Adipocyte (in vitro differentiated cells): ENCODE measurements at regions not wholly inside any gene's neighbourhood (a gene's known extent, or its start where the extent isn't known, plus 50 kb on each side); places are given as distances from the start of the nearest gene placed in this dataset.
"Not testable (repeated sequence)": the region's sequence is repeated elsewhere in the genome, so short reads cannot be mapped to it uniquely, and the experiment has no call there.

Experiments
- DNase-seq: peaks from one replicate; pipeline ENCODE4 v3.0.0-alpha.2; 2015; ENCODE audit warnings: low read depth
- H3K27me3 ChIP-seq: replicated peaks from 2 replicates; pipeline ENCODE4 v1.7.0; 2013; ENCODE audit warnings: mild to moderate bottlenecking, low read length, moderate library complexity; ENCODE audit not compliant: control insufficient read depth, insufficient read depth
- H3K36me3 ChIP-seq: 2 replicates; pipeline ENCODE4 v1.7.0; 2013; ENCODE audit warnings: low read length, mild to moderate bottlenecking, moderate library complexity; ENCODE audit not compliant: control insufficient read depth, insufficient read depth, severe bottlenecking
- H3K4me1 ChIP-seq: 2 replicates; pipeline ENCODE4 v1.7.0; 2013; ENCODE audit warnings: mild to moderate bottlenecking, low read length, moderate library complexity; ENCODE audit not compliant: control insufficient read depth, insufficient read depth
- H3K4me3 ChIP-seq: 2 replicates; pipeline ENCODE4 v1.7.0; 2013; ENCODE audit warnings: mild to moderate bottlenecking, low read length, moderate library complexity
- H3K9ac ChIP-seq: 2 replicates; pipeline ENCODE4 v1.7.0; 2013; ENCODE audit warnings: mild to moderate bottlenecking, low read length, moderate library complexity
- H3K9me3 ChIP-seq: 2 replicates; pipeline ENCODE4 v1.7.0; 2013; ENCODE audit warnings: mild to moderate bottlenecking, low read length, moderate library complexity; ENCODE audit not compliant: control insufficient read depth

DNA sequence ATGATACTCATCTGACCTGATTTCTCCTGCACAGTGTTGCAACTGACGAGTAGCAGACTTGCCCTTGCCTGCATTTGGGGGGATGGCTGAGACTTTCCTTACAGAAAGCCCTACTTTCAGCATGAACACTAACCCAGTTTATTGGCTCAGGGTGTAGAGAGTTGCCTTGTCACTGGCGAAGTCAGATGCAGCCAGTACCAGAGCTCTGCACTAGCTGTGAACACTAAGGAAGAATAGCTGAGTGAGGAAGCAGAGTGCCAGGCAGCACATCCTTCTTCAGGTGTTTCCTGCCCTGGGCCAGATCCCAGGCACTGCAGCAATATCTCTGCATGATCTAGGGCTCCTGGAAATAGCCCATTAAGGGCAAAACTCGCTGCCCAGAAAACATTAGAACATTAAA is 154.0 kb upstream of the SYNPR start:
- no peak for DNase-seq
- Histone ChIP-seq H3K9me3 (no peaks in the 10 kb centered on the region), H3K27me3 (peaks cover 3% of the 10 kb centered on the region), H3K4me1 (no peaks in the 10 kb centered on the region), H3K4me3 (no peak overlapping the region), H3K9ac (no peak overlapping the region), H3K36me3 (no peaks in the 10 kb centered on the region)

DNA sequence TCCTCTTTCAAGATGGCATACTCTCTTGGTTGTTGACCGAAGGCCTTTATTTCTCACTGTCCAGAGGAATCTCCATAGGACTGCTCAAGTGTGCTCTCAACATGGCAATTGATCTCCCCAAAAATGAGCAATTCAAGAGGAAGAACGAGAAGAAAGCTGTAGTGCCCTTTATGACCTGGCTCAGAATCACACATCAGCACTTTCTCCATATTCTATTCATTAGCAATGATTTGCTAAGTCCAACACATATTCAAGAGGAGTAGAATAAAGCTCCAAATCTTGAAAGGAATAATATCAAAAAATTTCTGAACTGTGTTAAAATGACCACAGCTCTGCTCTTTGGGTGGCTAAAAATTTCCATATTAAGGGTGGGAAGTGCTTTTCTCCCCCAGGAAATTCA is 151.6 kb upstream of the SYNPR start:
- no peaks in the 10 kb centered on the region for H3K4me1 ChIP-seq
- H3K4me3 ChIP-seq, result no peak overlapping the region
- H3K9ac ChIP-seq, result no peak overlapping the region
- H3K36me3 ChIP-seq, result no peaks in the 10 kb centered on the region
- H3K9me3 ChIP-seq, result no peaks in the 10 kb centered on the region
- DNase-seq, result no peak
- peaks cover 3% of the 10 kb centered on the region for H3K27me3 ChIP-seq

DNA sequence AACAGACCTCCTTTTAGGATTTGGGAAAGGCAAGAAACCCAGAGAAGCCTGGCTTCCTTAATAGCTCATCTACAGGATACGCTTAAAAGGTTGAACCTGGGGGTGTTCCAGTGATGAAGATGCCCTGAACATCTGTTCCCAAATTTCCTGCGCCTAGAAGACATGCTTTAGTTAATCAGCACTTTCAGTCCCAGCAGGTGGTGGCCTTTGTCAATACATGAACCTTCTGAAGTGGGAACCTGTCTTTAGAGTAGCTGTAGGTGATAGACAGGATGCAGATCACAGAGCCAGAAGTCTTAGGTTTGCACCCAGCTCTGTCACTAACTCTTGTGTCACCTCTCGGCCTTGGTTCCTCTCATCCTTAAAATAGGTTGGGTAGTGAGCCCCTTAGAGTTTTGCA is 149.7 kb upstream of the SYNPR start:
- Histone ChIP-seq H3K4me1 (no peaks in the 10 kb centered on the region), H3K9me3 (no peaks in the 10 kb centered on the region), H3K27me3 (no peaks in the 10 kb centered on the region), H3K36me3 (no peaks in the 10 kb centered on the region), H3K4me3 (no peak overlapping the region), H3K9ac (no peak overlapping the region)
- DNase-seq, result no peak

DNA sequence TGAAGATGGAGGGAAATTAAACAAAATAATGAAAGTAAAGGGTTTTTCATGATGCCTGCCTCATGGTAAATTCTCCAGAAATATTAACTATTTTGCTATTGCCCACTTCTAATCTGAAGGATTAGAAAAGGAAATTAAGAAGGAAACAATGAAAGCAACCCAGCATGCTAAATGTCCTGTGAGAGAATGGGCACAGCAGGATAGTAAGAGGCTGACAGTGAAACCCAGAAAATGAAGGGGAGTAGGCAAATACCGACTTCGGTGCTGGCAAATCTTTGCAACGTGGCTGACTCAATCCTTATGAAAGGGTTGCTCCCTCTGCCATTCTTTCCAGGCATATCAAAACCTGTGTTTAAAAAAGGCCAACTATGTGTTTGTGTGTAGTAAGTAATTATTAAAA is 147.5 kb upstream of the SYNPR start:
- H3K9ac ChIP-seq, result no peak overlapping the region
- H3K4me1 ChIP-seq, result no peaks in the 10 kb centered on the region
- DNase-seq, result no peak
- no peak overlapping the region for H3K4me3 ChIP-seq
- H3K36me3 ChIP-seq, result no peaks in the 10 kb centered on the region
- H3K27me3 ChIP-seq, result no peaks in the 10 kb centered on the region
- H3K9me3 ChIP-seq, result no peaks in the 10 kb centered on the region

DNA sequence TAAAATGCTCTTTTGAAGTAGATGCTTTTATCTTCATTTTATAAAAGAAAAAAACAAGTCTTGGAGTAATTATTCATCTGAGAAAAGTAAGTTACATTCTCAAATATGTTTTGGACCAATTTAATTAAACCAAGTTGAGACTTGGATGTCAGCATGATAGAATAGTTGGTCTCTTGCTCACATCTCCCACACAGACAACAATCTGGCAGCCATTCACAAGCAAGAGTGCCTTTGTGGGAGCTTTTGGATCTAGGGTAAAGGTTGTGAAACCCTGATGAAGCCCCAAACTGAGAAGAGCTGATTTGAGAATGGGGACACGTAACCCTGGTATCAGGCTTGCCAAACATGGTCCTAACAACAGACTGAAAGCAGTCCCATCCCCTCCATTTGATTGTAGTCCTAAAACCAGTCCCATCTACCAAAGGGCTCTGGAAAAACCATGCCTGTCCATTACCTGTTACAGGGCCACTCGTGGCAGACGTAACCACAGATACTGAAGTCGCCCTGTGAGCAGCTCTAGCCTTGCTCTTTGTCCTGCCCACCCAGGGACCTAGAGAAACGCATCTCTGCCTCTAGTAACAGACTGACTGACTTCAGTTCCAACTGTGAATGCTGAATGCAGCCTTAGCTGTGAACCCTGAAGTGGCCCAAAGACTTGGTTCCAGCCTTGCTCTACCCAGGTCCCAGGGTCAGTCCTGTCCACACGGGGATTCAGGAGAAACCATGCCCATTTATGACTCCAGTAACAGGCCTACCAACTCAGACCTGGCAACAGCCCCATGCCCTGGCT is 145.5 kb upstream of the SYNPR start:
- Histone ChIP-seq H3K9me3 (no peaks in the 10 kb centered on the region), H3K9ac (no peak overlapping the region), H3K27me3 (no peaks in the 10 kb centered on the region), H3K36me3 (no peaks in the 10 kb centered on the region), H3K4me1 (no peaks in the 10 kb centered on the region), H3K4me3 (no peak overlapping the region)
- no peak for DNase-seq

DNA sequence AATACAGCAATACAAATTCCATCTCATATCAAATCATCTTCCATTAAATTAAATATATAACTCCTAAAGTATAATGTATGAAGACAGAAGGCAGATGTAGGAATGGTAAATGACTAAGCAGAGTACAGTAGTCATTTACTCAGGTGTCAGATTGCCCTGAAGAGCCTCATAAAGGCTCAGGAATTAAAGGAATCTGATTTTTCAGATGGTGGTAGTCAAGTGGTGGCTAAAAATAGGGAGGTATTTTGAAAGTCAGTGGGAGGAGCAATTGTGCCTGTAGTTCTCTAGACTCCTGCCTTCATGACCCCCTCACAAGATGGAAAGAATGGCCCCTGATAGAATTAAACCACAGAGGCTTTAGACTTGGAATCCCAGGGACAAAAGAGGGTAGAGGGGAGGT is 142.7 kb upstream of the SYNPR start:
- H3K9me3 ChIP-seq, result no peaks in the 10 kb centered on the region
- no peaks in the 10 kb centered on the region for H3K27me3 ChIP-seq
- no peak overlapping the region for H3K9ac ChIP-seq
- no peaks in the 10 kb centered on the region for H3K4me1 ChIP-seq
- H3K4me3 ChIP-seq, result no peak overlapping the region
- no peak for DNase-seq
- H3K36me3 ChIP-seq, result no peaks in the 10 kb centered on the region

DNA sequence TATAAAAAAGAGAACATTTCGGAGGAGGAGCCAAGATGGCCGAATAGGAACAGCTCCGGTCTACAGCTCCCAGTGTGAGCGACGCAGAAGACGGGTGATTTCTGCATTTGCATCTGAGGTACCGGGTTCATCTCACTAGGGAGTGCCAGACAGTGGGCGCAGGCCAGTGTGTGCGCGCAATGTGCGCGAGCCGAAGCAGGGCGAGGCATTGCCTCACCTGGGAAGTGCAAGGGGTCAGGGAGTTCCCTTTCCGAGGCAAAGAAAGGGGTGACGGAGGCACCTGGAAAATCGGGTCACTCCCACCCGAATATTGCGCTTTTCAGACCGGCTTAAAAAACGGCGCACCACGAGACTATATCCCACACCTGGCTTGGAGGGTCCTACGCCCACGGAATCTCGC is 141.9 kb upstream of the SYNPR start:
- H3K36me3 ChIP-seq, H3K9ac ChIP-seq, H3K9me3 ChIP-seq, DNase-seq, H3K4me1 ChIP-seq, H3K4me3 ChIP-seq, H3K27me3 ChIP-seq: not testable (repeated sequence)

DNA sequence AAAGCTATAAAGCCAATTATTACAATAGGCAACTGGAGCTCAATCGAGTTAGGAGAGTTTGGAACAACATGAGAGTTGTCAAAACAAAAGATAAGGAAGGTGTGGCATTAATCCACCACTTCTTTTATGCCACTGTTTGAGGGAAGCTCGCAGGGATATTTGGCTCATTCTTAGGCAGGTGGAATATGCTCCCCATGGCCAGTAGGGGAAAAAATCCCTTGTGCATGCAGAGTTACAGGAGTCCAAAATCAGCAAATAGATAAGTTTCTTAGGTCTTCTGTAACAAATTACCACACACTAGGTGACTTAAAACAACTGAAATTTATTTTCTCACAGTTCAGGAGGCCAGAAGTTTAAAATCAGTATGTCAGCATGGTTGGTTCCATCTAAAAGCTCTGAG is 135.4 kb upstream of the SYNPR start:
- no peak for DNase-seq
- Histone ChIP-seq H3K4me1 (no peaks in the 10 kb centered on the region), H3K27me3 (no peaks in the 10 kb centered on the region), H3K9me3 (peaks cover 4% of the 10 kb centered on the region), H3K36me3 (no peaks in the 10 kb centered on the region), H3K4me3 (no peak overlapping the region), H3K9ac (no peak overlapping the region)

DNA sequence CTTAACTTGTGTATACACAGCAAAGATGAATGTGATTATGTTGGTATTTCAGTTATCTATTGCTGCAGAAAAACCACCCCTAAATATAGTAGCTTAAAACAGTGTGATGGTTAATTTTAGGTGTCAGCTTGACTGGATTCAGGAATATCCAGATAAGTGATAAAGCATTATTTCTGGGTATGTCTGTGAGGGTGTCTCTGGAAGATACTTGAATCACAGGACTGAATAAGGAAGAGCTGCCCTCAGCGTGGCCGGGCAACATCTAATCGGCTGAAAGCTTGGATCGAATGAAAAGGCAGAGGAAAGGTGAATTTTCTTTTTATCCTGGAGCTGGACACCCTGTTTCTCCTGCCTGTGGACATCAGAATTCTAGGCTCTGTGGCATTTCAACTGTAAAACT is 132.0 kb upstream of the SYNPR start:
- peaks cover 4% of the 10 kb centered on the region for H3K9me3 ChIP-seq
- no peaks in the 10 kb centered on the region for H3K36me3 ChIP-seq
- no peaks in the 10 kb centered on the region for H3K4me1 ChIP-seq
- no peak for DNase-seq
- H3K27me3 ChIP-seq, result no peaks in the 10 kb centered on the region
- no peak overlapping the region for H3K9ac ChIP-seq
- no peak overlapping the region for H3K4me3 ChIP-seq

DNA sequence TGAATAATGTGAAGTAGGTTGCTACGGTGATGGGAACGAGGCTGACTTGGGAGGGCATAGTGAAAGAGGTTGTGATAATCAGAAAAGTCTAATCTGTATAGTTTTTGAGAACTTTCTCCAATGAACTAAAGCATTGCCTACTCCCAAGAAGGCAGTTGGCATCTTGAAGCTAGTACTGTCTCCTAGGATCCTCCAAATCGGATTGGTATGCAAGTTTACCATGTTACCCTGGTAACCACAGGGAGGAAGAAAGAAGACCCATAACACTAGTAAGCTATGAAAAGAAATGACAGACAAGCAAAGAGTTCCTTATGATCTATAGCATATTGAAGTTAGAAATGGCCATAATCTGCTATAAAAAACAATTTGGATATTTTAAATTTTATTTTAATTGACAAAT is 127.2 kb upstream of the SYNPR start:
- Histone ChIP-seq H3K36me3 (no peaks in the 10 kb centered on the region), H3K4me3 (no peak overlapping the region), H3K9me3 (no peaks in the 10 kb centered on the region), H3K9ac (no peak overlapping the region), H3K27me3 (no peaks in the 10 kb centered on the region), H3K4me1 (no peaks in the 10 kb centered on the region)
- DNase-seq, result no peak

DNA sequence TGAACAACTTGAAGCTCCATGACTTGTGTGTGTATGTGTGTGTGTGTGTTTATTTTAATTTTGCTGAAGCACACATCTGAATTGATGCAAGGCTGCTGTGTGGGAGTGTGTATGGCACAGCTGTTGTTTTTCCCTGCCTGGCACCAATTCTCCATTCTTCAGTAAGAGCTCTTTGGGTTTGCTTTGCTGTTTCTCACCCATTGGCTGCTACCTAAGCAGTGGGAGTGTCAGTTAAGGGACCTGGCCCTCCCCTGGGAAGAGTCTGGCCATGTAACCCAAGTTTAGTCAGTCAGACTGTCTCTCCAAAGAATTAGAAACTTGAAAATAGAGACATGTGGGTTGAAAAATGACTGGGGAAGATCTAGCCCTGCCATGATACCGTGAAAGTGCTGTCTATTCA is 126.2 kb upstream of the SYNPR start:
- Histone ChIP-seq H3K36me3 (no peaks in the 10 kb centered on the region), H3K4me1 (no peaks in the 10 kb centered on the region), H3K9ac (no peak overlapping the region), H3K27me3 (no peaks in the 10 kb centered on the region), H3K4me3 (no peak overlapping the region), H3K9me3 (no peaks in the 10 kb centered on the region)
- DNase-seq, result no peak

DNA sequence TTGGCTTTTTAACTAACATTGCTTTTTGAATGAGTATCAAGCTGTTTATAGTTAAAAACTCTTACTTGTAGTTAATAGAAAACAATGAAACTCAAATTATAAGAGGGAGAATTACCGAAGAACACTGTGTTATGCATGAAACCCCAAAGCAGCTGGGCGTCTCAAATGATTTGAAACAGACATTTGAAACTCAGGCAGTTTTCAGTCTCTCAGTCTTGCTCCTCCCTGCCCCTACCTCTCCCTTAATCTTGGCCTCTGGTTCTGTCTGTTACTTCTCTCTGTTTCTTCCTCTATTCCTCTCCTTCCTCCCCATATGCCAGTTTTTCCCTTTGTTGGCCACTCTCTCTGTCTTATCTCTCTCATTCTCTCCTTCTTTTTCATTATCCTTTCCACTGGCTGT is 118.3 kb upstream of the SYNPR start:
- no peaks in the 10 kb centered on the region for H3K9me3 ChIP-seq
- no peak overlapping the region for H3K9ac ChIP-seq
- no peak for DNase-seq
- no peaks in the 10 kb centered on the region for H3K27me3 ChIP-seq
- no peaks in the 10 kb centered on the region for H3K36me3 ChIP-seq
- no peak overlapping the region for H3K4me3 ChIP-seq
- no peaks in the 10 kb centered on the region for H3K4me1 ChIP-seq
